ENCODE measurements at regions not wholly inside any gene's neighbourhood (a gene's known extent, or its start where the extent isn't known, plus 50 kb on each side); places are given as distances from the start of the nearest gene placed in this dataset.

DNA sequence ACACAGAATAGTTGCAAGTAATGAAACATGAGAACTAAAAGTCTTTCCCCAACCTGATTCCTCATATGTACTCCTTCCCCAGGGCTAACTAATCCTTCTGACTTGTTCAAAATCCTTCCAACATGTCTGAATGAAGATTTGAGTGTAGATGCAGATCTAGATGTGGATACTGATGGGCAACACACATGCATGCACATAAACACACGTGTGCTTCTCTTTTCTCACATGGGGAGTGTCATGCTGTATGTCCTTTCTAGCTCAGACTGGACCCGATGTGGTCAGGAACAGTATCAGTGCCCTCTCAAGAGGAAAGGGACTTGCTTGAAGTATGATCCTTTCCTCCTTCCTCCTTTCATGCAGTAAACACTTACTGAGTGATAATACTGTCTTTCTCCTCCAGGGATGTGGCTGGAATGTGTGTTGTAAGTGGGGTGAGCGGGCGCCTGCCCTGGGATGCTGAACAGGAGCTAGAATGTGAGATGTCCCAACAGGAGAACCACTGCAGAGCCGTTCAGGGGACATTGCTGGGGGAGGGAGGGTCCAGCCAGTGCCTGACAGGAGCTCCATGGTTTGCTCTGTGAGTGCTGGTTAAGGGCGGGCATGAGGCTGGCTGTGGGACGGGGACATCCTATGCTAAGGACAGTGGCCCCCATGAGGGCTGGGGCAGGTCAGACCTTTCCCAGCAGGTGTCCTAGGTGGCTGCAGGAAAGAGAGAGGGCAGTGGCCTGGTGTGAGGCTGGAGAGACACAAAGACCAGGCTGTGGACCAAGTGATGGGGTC is 146.9 kb downstream of the TEX29 start:
- TF ChIP-seq, protein P1, sequence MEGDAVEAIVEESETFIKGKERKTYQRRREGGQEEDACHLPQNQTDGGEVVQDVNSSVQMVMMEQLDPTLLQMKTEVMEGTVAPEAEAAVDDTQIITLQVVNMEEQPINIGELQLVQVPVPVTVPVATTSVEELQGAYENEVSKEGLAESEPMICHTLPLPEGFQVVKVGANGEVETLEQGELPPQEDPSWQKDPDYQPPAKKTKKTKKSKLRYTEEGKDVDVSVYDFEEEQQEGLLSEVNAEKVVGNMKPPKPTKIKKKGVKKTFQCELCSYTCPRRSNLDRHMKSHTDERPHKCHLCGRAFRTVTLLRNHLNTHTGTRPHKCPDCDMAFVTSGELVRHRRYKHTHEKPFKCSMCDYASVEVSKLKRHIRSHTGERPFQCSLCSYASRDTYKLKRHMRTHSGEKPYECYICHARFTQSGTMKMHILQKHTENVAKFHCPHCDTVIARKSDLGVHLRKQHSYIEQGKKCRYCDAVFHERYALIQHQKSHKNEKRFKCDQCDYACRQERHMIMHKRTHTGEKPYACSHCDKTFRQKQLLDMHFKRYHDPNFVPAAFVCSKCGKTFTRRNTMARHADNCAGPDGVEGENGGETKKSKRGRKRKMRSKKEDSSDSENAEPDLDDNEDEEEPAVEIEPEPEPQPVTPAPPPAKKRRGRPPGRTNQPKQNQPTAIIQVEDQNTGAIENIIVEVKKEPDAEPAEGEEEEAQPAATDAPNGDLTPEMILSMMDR (optimal IDR thresholded peaks at IDR 0.05 in 1 of 3, IDR thresholded peaks at IDR 0.05 in 1 of 3, conservative IDR thresholded peaks at IDR 0.05 in 1 of 3; ENCODE audit: extremely low read depth in 1 of 3, insufficient read depth in 2 of 3, low read length in 3 of 3), result no peak
- TF ChIP-seq EZH2 (IDR thresholded peaks at IDR 0.05; ENCODE audit: low read length), result no peak

Data from keratinocyte (primary cell).